HG03378 (cell line): ENCODE measurements at regions not wholly inside any gene's neighbourhood (a gene's known extent, or its start where the extent isn't known, plus 50 kb on each side); places are given as distances from the start of the nearest gene placed in this dataset.

Source experiments
- ATAC-seq: cut with Tn5 transposase; IDR thresholded peaks from one replicate; pipeline ENCODE4 v1.9.1; 2021; ENCODE audit warnings: mild to moderate bottlenecking, moderate library complexity; ENCODE audit not compliant: unreplicated experiment

DNA sequence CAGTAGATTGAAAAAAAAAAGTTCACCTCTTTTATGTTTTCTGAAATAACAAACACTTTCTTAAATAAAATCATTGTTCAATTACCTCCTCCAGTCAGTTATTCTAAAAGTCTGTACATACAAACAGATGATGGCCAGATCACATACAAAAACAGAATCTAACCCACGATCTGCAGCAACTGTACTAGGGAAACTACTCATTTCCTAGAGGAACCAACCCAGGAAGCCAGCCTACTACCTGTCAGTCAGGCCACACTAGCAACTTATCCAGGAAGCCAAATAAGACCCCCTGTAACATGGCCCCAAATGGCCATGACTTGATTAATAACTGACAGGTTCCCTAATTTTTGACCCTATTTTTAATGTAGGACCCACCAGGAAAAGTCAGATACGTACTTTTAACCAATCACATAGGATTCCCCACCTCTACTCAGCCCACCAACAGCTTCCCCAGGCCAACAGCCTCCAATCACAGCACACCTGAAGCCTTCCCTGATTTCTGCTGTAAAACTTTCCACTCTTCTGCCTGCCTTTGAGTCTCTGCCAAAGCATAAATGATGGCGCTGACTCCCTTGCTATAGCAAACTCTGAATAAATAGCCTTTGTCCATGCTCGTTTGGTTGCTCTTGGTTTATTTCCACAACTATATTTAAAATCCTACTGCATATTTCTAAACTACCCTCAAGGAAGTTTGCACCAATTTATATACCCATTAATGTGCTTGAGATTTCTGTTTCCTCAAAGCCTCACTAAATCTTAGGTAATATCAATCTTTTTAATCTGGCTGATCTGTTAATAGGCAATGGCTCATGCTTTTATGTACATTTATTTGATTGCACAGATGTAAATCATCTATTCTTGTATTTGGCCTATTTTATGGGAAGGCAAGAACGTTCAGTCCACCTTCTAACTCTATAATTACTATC is 486.4 kb downstream of the FBXO15 start:
- no peak for ATAC-seq

DNA sequence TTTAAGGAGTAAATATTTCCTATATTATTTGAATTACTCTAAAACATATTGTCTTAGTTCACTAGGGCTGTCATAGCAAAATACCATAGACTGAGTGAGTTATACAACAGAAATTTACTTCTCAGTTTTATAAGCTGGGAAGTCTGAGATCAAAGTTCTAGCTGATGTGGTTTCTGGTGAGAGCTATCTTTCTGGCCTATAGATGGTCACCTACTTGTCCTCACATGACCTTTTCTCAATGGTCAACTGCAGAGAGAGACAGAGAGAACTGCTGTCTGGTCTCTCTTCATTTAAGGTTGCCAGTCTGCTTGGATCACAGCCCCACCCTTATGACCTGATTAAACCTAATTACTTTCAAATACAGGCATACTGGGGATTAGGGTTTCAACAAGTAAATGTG is 490.9 kb downstream of the FBXO15 start:
- no peak for ATAC-seq

DNA sequence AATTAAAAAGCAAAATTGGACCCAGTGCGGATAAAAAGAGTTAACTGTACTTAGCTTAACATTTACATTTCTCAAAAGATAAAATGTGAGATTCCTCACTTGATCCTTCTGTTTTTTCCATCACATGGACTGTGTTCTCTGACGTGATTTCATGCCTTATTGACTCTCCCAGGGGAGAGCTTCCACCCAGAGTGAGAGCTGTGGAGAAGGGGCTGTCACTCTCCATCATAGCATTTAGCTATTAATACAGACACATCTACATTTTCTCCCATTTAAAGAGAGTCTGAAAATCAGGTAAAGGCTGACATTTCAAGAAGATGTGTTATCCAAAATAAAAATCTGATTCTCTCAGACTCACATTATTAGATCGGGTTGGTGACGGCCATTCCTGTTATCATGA is 493.8 kb downstream of the FBXO15 start:
- no peak for ATAC-seq

DNA sequence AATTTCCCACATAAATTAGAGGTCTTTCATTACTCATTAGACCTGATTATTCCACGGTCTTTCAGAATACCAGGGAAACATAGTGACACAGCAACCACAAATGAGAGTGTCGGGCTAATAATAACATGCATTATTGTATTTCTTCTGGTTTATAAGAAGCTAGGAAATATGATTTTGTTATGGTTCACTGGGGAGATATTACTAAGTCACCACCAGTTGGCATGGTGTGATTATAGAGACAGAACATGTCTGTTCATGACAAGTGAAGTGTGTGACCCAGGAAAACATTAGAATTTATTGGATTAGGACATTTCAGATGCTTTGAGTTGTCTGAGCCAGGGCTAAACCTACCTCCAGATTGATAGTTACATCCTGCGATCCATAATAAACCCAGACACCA is 494.4 kb downstream of the FBXO15 start:
- ATAC-seq: no peak

DNA sequence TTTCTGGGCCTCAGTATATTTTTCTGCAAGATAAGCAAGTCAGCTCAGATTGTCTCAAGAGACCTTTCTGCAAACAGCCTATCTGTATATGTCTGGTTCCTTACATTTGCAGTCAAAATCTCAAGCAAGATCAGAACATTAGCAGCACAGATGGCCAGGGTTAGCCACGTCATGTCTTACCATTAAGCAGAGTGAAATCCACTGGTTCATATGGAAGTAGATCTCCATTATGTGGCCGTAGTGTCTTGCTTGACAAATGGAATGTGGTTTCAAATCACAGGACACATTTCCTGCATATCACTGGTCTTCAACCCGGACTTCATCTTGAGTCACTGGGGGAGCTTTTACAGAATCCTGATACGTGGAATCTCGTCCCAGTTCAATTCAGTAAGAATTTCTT is 500.2 kb downstream of the FBXO15 start:
- ATAC-seq: no peak

DNA sequence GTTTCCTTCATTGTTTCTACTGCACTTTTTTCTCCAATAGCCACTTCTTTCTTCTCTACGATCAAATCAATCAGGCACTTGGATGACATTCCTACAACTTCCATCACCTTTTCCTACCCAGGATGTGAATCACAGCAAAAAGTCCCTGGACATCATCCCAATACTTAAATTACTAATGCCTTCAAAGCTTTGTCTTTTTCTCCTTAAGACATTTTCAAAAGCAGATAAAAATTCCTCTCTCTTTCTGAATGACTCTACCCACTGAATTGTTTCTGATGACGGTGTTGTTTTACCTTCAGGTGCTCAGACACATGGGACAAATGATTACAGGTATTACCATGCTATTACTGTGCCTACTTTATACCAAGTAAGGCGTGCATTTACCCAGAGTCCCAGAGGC is 500.9 kb downstream of the FBXO15 start:
- ATAC-seq: no peak

DNA sequence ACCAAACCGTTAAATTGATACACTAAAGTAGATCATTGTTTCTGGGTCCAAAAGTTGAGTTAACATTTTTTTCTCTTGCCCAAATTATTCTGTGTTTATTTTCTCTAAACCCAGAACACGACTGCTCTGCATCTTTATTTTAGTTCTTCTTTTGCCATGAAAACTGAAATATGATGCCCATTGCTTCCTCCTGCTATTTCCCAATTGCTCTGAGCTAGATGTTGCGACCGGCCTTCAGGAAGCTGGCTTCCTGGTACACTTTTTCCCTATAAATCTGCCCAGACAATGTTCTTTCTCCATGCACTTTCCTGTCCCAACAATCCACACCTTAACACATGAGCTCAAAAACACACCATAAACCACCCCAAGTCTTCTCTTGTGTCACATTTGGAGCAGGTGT is 501.4 kb downstream of the FBXO15 start:
- ATAC-seq: no peak

DNA sequence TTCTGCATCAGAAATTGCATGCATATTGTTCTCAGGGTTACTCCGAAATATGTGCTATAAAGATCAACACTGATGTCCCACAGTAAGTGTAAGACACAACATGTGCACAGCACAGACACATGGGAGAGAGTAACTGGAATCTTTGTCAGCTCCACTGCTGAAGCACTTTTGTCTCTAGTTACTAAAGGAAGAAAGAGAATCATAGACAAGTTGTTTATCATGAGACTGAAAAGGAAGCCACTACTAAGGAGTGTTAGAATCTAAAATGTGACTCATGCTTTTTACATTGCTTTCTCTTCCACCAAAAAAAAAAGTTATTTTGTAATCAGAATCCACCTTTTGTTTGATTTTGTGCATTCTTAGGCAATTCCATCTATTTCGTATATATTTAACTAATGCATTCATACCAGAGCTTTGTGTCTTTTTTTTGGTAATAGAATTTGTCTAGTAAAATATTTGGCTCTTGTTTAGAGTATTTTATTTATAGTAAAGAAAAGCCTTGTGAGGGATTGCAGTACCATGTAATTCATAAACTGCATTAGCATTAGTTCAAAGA is 502.4 kb downstream of the FBXO15 start:
- no peak for ATAC-seq

DNA sequence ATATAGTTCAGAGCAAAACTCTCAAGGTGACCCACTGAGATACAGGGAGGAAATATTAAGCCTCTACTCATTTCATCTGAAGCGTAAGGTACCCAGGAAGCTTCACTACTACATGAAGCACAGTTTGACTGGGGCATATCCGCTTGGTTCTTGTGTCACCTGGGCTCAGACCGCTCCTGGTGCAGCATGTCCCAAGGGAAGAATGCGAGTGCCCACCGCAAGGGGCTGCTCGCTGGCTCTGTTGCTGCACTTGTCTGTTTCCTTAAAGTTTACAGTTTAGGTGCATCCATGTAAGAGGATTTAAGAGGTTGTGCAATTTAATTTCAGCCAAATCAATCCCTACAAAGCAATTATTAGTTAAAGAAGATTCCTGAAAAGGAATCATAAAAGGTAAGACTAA is 507.8 kb downstream of the FBXO15 start:
- no peak for ATAC-seq

DNA sequence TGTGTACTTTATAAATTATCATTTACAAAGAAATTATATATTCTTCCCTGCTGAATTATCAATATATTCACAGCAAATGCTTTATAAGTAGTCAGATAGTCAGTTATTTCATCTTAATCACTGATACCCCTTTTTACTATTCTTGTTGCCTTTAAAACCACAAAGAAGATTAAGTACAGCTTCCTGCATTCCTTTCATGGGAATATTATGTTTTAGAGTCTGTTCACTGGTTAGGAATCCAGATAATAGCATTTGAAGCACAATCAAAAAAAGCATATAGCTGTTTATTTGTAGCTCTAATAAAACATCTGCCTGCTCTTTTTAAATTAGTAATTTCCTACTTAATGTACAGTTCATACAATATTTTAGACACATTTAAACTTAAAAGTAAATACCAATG is 508.9 kb downstream of the FBXO15 start:
- no peak for ATAC-seq

DNA sequence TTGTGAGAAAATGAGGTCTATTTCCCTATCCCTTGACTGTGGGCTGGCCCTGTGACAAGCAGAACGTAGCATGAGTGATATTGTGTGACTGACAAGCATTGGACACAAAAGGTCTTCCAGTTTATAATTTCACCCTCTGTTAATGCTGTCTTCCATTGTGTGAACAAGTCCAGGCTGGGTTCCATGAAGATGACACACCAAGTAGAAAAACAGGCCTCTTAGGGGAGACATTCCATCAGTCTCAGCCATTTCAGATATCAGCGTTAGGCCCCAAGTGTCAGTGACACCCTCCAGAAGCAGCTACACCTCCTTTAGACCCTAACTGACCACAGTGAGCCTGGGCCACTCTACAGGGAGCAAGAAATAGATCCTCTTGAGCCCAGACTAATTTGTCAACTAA is 511.3 kb downstream of the FBXO15 start:
- ATAC-seq: no peak

DNA sequence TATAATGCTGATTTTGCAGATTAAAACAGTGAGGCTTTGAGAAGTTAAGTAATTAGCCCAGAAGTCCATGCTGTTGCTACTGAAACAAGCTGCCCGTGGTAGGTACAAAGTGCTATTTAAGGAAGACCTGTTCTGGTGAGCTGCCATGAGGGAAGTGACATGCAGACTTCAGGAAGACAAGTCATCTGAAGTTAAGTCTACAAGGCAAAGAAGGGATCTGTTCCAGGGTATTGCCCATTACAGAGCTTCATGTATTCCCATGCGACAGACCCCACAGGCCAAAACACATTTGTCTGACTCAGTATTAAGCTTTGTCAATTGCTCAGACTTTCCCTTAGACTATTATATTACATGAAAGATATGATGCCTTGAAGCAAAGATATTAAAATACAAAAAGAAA is 520.8 kb downstream of the FBXO15 start:
- ATAC-seq: no peak

DNA sequence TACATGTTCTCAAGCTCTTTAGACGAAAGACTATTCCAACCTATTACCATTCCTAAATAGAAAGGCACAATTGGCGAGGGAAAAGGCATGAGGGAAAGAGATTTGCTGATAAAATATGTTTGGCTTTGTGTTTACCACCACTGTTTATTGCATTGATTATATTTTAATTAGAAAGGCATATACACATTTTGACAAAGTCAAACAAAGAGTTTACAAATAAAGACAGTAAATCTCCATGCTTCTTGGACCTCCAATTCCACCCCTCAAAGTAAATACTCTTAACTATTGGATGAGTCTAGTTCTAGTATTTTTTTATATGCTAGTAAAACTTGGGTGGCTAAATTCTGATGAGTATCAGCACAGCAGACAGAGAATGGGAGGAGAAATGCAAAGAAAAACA is 521.4 kb downstream of the FBXO15 start:
- no peak for ATAC-seq

DNA sequence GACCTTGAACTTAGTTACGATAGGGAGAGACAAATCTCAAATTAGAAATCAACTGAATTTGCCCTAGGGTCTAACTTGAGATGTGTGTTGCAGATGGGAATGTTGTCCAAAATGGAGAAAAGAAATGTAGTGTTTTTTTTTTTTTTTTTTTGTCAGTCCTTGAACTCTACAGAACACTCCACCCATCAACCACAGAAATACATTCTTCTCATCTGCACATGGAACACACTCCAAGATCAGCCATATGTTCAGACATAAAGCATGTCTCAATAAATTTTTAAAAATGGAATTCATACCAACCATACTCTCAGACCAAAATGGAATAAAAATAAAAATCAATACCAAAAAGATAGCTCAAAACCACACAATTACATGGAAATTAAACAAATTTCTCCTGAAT is 526.5 kb downstream of the FBXO15 start:
- no peak for ATAC-seq

DNA sequence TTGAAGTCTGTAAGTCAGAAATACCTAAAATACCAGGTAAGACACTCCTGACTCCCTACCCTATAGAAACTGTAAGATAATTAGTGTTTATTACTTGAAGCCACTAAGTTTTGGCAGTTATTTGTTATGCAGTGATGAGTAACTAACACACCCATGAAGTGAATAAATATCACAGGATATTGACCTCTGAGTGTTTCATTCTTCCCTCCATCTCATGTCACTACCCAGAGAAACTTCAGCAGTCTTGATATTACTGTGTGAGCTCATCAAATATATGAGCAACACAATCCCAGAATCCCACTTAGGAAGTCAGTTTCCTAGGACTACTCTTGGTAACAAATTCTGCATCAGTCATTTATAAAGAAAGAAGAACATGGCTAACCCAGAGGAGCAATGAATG is 529.7 kb downstream of the FBXO15 start:
- ATAC-seq: no peak

DNA sequence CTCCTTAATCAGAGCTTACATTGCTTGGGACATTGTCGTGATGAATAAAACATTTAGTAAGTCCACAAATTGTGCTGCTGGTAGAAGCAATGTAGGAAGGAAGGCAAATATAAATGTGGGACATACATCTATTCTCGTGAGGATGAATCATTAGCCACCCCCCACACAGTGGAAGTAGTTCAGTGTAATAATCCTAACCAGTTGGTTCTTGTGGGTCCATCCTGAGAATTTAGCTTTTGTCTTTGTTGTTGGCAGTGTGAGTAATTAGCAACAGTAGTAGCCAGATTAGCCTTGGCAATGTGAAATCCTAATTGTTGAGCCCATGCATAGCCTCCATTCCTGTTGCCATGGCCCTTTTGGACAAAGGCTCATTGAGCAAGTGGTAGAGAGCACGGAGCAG is 532.1 kb downstream of the FBXO15 start:
- ATAC-seq: no peak

DNA sequence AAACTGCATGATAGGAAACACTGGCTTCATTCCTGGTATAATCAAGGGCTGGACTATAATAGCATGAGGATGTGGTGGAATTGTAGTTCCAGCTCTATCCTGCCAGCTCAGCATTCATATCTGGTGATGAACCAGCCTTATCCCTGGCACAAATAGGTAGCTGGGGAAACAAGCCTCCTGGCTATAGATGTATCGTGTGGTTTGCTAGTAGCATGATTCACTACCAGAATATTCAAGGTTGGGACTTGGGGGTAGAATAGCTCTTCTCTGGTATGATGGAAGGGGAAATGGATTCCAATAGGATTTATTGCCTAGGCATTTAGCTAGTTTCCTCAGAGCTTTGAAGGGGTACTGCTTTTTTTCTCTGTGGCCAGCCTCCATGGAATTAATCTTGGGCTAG is 532.8 kb downstream of the FBXO15 start:
- ATAC-seq: no peak

DNA sequence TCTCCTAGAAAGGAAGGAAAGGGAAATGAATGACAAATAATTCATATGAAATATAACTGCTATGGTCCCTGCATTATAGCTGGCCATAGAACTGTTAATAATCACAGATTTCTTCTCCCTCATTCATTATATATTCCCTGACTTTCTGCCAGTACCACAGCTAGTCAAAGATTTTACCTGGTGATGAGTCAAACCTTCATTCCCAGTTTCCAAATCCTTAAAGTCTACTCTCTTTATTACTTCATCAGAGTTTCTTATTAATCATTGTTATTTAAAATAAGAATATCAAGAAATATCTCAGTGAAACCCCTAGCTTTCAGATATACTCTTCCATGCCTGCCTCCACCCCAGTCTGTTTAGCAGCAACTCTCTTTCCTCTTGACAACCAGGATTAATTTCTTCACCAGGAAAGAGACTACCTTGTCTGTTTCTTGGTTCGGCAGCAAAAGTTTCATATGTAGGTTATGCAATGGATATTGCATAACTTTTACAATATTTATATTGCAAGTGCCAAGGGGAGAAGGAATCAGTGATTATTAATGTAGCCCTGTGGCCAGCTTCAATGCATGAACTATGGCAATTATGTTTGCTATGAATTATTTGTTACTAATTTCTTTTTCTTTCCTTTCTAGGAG is 533.8 kb downstream of the FBXO15 start:
- ATAC-seq: no peak

DNA sequence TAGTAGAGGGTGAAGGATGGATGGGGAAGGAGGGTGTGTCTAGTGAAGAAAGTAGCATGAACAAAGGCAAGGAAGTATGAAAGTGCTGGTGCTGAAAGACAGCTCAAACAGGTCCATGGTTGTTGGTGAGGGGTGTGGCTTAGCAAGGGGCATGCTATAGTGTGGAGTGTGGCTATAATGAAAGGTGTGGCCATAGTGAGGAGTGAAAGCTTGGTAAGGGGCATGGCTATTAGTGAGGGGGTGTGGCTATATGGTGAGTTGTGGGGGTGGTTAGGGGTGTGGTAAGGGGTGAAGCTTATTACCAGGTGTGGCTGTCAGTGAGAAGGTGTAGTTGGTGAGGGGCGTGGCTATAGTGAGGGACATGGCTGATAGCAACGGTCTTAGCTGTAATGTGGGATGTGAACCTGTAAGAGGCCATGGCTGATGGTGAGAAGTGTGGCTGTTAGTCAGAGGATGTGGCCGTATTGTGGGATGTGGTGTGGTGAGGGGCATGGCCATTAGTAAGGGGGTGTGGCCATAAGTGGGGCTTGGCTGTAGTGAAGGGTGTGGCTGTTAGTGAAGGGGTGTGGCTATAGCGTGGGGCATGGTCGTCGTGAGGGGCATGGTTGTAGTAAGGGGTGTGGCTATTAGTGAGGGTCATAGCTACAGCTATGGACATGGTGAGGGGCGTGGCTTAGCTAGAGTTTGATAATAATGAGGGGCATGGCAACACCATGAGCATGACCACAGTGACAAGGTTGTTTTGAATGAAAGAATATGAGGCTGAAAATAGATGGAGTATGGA is 549.6 kb downstream of the FBXO15 start:
- no peak for ATAC-seq

DNA sequence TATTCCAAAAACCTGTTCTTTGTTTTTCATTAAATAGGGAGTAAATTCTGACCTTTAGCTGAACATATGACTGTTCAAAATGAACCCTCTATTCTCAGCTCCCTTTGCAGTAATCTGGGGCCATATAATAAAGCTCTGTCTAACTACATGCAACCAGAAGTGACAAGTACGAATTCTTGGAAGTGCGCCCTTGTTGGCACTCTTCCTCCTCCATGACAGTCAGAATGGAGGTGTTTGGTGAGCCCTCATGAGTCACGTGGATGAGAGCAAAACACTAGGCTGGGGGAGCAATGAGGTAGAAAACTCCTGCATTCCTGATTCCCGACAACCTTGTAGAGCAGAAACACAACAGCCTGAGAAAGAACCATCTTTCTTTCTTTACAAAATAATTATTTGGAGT is 552.9 kb downstream of the FBXO15 start:
- no peak for ATAC-seq

DNA sequence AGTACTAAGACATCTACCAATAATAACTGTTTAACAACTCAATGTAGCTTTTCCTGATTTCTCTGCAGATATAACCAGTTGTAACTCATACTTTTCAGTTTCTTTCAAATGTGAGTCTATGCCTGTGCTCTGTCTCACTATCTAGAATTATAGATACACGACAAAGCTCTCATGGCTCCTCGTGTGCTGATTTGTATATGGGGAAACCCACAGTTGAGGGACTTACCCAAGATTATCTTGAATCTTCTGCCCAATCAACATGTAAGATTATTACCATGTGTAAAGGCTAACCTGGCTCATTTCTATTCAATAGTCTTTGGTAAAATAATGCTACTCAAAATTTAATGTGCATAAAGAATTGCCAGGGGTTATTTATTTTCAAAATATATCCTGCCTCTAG is 554.4 kb downstream of the FBXO15 start:
- ATAC-seq: no peak
